ENCODE measurements at regions not wholly inside any gene's neighbourhood (a gene's known extent, or its start where the extent isn't known, plus 50 kb on each side); places are given as distances from the start of the nearest gene placed in this dataset.
"Not testable (repeated sequence)": the region's sequence is repeated elsewhere in the genome, so short reads cannot be mapped to it uniquely, and the experiment has no call there.

- peak; percentile 5 for DNase-seq (ENCODE audit: low read depth, low spot score)
These were observed 269.5 kb upstream of the GBE1 start for GRCh38 chr3:82030916-82031315.

GRCh38 chr3:82022836-82023235 is 261.4 kb upstream of the GBE1 start:
- DNase-seq (ENCODE audit: low read depth, low spot score), result no peak

DNA sequence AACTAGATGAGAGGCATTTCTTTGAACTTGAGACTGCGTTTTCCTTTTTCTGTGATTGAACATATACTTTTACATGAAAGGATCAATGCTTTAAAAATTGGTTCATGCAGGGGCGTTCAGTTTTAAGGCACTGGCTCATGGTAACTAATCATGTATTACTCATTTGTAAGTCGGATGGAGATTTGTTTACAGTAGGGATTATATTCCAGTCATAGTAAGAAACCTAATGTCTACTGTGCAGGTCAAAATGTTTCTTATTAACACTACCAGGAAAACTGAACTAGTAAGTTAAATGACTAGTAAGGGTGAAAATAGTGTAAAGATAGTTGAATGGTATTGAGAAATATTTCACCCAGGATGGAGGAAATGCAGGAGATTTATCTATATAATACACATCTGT is 258.8 kb upstream of the GBE1 start:
- DNase-seq (ENCODE audit: low read depth, low spot score), result no peak

DNA sequence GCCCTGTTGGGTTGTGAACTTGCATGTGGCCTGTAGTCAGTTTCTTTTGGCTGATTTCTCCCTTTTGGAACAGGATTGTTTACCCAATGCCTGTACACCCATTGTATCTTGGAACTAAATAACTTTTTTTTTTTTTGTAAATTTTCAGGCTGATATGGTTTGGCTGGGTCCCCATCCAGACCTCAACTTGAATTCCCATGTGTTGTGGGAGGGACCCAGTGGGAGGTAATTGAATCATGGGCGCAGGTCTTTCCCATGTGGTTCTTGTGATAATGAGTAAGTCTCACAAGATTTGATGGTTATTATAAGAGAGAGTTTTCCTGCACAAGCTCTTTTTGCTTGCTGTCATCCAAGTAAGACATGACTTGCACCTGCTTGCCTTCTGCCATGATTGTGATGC is 253.8 kb upstream of the GBE1 start:
- DNase-seq (ENCODE audit: low read depth, low spot score), result no peak

- no peak for DNase-seq (ENCODE audit: low read depth, low spot score)
These were observed 251.3 kb upstream of the GBE1 start for GRCh38 chr3:82012775-82013174.

- DNase-seq (ENCODE audit: low read depth, low spot score), result no peak
These were observed 249.9 kb upstream of the GBE1 start for GRCh38 chr3:82011336-82011735.

- no peak for DNase-seq (ENCODE audit: low read depth, low spot score)
These were observed 243.8 kb upstream of the GBE1 start for GRCh38 chr3:82005266-82005665.

- DNase-seq (ENCODE audit: low read depth, low spot score), result no peak
These were observed 242.8 kb upstream of the GBE1 start for GRCh38 chr3:82004266-82004665.

DNA sequence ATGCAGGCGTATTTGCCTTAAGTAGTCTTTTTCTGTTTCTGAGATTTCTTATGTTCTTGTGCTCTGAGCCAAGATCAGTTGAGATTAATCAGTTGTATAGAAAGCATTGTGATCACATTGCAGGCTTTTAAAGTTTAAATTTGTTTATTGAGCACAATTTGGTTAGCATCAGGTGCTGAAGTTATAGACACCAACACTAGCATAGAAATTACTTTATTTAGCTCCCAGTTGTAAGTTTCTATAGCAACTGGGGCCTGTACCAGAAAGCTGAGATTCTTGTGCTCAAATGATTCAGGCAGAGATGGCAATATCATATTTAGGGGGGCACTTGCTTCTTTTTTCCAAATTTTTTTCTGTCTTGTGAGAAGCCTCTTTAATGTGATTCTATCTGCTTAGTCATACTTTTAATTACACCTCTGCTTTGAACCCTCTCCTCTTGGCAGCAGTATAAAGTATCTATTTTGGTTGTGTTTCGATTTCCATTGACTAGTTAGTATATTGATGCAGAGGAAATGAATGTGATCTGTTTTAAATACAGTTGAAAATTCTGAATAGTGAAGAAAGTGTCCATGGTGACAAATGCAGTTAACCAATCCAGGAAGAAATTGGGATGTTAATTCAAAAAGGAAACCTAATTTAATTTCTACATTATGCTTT is 241.7 kb upstream of the GBE1 start:
- DNase-seq (ENCODE audit: low read depth, low spot score), result no peak

DNA sequence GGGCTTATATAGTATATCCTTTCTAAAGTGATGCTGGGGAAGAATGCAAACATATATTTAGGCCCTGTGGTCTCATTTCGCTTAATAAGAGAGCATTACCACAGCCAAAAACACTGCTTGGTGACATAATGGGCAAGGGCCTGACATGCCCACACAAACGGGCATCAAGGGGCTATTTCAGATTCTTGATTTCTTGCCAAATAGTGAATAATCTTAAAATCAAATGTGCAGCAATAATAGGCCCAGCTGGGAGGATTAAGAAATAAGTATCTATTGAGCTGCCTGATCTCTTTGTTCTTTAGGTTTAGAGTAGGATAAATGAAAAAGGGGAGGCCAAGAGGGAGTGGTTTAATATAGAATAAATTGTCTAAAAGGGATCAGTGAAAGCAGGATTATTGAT is 241.0 kb upstream of the GBE1 start:
- DNase-seq (ENCODE audit: low read depth, low spot score), result no peak

GRCh38 chr3:82001276-82001923 is 240.0 kb upstream of the GBE1 start:
- peak; percentile 3 for DNase-seq (ENCODE audit: low read depth, low spot score)

DNA sequence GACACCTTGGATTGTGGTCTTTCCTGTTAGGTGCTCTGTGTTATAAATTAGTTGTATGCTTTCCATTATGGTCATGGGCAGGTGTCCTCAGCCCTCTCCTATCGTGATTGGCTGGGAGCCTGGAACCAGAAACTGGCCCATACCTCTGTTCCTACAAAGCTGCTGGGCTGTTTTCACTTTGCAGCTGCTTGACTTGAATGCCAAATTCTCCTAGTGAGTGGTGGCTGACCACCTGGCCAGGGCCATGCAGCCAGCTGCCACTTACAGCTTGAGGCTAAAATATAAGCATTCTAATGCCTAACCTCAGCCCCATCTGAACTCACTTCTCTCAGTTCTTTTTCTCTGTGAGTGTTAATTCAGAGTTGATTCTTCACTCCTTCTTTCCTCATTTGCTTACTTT is 239.3 kb upstream of the GBE1 start:
- no peak for DNase-seq (ENCODE audit: low read depth, low spot score)

- no peak for DNase-seq (ENCODE audit: low read depth, low spot score)
These were observed 238.9 kb upstream of the GBE1 start for GRCh38 chr3:82000350-82000749.

GRCh38 chr3:81998907-81999306 is 237.5 kb upstream of the GBE1 start:
- DNase-seq (ENCODE audit: low read depth, low spot score), result no peak

DNA sequence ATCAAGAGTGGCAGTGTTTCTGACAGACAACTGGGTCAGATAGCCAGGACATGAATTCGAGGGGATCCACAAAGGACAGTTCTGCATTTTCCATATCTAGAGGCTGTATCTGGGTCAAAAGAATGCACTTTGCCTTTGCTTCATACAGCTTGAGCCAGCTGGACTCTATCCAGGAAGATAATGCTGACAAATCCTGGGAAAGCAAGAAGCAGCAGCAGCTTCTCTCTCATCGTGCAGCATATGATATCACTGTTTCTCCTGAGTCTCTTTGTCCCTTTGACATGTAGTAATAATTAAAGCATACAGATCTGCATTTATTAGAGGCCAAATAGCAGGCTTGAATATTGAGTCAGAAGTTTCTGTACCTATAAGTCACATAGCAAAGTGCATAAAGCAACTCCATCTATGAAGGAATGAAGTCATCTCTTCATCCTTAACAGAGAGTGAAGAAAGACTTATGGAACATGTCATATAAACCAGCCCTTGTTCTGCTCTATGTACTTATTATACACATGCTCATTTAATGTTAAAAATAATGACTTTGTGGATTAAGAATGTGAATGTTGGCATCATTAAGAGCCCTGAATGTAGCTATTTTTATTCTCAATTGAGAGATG is 236.8 kb upstream of the GBE1 start:
- no peak for DNase-seq (ENCODE audit: low read depth, low spot score)

DNA sequence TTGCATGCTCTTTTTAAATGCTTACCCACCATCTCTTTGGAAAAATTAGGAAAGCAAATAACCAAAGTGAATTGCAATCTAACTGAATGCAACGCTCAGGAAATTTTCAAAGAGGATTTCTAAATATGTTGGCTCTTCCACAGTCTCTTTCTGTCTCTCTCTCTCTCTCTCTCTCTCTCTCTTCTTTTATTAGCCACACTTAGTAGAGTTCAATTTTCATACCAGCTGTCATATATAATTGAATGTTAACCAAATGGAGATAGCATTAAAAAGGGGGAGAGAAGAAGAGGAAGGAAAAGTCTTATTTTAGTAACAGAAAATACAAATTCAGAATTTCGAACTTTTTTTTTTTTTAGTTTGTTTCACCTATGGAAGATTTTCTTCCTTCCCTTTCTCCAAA is 235.9 kb upstream of the GBE1 start:
- no peak for DNase-seq (ENCODE audit: low read depth, low spot score)

DNA sequence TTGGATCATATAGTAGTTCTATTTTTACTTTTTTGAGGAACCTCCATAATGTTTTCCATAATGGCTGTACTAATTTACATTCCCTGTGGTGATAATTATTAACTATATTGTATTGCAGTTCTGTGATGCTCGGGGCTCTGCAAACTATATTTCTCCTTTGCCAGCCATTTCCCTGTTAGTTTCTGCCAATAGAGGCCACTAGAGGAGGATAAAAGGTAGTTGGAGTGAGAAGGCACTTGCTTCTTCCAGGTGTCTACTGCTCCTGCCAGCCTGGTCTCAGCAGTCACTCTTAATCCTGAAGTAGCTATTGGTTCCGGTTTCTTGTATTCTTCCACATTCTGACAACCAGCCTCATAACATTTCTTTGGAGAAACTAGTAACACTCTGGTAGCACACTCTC is 233.9 kb upstream of the GBE1 start:
- no peak for DNase-seq (ENCODE audit: low read depth, low spot score)

DNA sequence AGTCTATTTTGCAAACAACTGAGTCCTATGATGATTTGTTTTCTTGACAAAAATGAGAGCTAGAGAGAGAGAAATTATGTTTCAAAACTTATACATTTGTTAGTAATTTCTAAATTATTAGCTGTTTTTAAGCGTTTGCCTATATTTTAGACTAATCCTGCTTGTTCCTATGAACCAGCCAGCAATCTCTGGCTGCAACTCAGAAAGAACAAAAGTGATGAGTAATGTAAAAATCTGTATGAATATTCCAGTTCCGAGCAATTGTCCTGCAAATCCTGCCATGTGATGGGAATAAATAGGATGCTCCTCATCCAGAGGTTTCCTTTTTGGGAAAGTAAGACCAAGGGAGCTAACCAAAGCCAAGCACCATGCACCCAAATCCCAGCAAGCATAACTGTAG is 228.3 kb upstream of the GBE1 start:
- DNase-seq (ENCODE audit: low read depth, low spot score), result no peak

DNA sequence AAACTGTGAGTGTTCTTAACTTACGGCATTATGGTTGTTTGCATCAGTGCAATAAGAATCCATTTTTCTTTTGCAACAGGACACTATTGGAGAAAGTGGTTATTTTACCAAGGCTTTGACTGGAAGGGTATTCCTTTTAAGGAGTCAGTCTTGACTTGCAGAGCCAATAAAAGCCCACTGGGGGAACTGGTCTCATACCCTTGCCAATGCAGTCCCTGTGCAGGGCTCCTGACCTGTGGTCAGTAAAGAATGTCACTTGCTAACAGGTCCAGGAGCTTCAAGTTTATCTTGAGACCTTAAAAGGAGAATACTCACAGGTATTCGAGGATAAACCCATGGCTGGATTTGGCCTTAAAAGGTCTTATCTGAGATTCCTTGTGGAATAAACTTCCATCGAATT is 227.8 kb upstream of the GBE1 start:
- no peak for DNase-seq (ENCODE audit: low read depth, low spot score)

DNA sequence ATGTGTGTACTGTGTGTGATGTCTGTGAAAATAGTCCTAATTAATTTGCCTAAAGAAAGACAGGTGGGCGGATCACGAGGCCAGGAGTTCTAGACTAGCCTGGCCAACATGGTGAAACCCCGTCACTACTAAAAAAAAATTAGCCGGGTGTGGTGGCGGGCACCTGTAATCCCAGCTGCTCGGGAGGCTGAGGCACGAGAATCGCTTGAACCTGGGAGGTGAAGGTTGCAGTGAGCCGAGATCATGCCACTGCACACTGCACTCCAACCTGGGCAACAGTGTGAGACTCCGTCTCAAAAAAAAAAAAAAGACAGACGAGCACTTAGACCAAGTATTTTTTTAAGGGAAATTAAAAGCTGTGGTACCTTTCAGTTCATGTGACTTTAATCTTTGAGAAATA is 226.0 kb upstream of the GBE1 start:
- not testable (repeated sequence) for DNase-seq (ENCODE audit: low read depth, low spot score)

DNA sequence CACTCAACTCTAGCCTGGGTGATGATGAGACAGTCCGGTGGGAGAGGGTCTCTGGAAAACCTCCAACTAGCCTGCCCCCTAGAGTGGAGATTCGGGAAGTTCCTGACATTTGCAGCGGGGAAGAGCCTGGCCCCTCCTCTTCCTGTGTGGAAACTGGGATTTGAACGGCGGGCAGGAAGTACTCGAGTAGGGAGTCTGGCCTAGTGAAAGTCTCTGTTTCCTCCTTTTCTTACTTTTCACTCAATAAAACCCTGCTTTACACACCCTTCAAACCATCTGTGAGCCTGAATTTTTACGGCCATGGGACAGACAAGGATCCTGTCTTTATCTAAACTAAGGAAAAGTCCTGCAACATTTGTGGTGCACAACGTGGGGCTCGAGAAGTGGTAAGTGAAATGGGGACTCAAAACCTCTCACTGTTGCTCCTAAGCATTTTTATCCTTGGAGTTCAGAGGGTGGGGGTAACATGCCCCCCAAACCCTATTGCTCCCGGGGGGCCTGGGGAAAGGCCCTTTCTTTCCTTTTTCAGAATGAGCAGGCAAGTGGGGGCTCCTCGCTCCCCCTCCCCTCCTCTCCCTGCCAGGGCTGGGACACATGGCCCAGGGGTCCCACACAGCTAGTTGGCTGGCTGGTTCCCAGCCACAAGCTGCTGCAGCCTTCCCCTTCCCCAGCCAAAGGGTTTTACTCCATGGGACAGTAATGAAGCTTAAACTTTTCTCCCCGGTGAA is 224.7 kb upstream of the GBE1 start:
- no peak for DNase-seq (ENCODE audit: low read depth, low spot score)

DNA sequence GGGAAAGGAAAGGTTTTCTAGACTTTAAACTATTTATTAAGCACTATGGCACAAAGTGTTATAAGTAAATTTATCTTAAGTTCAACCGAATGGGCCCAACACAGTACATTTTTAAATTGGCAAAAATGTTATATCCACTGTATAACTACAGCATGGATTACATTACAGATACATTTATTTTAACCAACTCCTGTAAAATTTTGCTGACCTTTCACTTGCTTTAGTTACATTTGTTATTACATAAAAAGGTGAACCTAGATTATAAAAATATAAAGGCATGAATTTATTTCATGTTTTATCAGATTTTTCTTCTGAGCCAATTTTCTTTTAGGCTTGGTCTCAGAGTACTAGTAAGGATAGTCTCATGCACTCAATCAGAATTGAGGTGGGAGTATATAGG is 221.9 kb upstream of the GBE1 start:
- DNase-seq (ENCODE audit: low read depth, low spot score), result no peak

Measured in brain pericyte (primary cell).